ENCODE measurements at regions not wholly inside any gene's neighbourhood (a gene's known extent, or its start where the extent isn't known, plus 50 kb on each side); places are given as distances from the start of the nearest gene placed in this dataset.

- DNase-seq = no peak
Observed at GRCh38 chr1:222358100-222358499, 189.8 kb downstream of the HHIPL2 start.

- no peak for DNase-seq
Observed at GRCh38 chr1:222357252-222357651, 190.7 kb downstream of the HHIPL2 start.

GRCh38 chr1:222347627-222348026, 200.3 kb downstream of the HHIPL2 start:
- no peak for DNase-seq

GRCh38 chr1:222346955-222347354, 200.9 kb downstream of the HHIPL2 start:
- no peak for DNase-seq

GRCh38 chr1:222339376-222339947, 208.4 kb downstream of the HHIPL2 start:
- DNase-seq = no peak

GRCh38 chr1:222335586-222335985, 212.3 kb downstream of the HHIPL2 start:
- no peak for DNase-seq

- DNase-seq = no peak
Observed at GRCh38 chr1:222334026-222334680, 213.8 kb downstream of the HHIPL2 start.

GRCh38 chr1:222331765-222332164, 216.1 kb downstream of the HHIPL2 start:
- DNase-seq = no peak

- DNase-seq = no peak
Observed at GRCh38 chr1:222331340-222331739, 216.6 kb downstream of the HHIPL2 start.

- DNase-seq = no peak
Observed at GRCh38 chr1:222329493-222330045, 218.3 kb downstream of the HHIPL2 start.

GRCh38 chr1:222326710-222327036, 221.2 kb downstream of the HHIPL2 start:
- no peak for DNase-seq

GRCh38 chr1:222326006-222326709, 221.7 kb downstream of the HHIPL2 start:
- DNase-seq = no peak

- no peak for DNase-seq
Observed at GRCh38 chr1:222325506-222325905, 222.4 kb downstream of the HHIPL2 start.

- DNase-seq = no peak
Observed at GRCh38 chr1:222314839-222315238, 233.1 kb downstream of the HHIPL2 start.

GRCh38 chr1:222310836-222311235, 237.1 kb downstream of the HHIPL2 start:
- DNase-seq = no peak

GRCh38 chr1:222307621-222308020, 240.3 kb downstream of the HHIPL2 start:
- no peak for DNase-seq

- no peak for DNase-seq
Observed at GRCh38 chr1:222306512-222306911, 241.4 kb downstream of the HHIPL2 start.

GRCh38 chr1:222306011-222306410, 241.9 kb downstream of the HHIPL2 start:
- no peak for DNase-seq

GRCh38 chr1:222301652-222302051, 246.3 kb downstream of the HHIPL2 start:
- DNase-seq = no peak

- no peak for DNase-seq
Observed at GRCh38 chr1:222299524-222299923, 248.4 kb downstream of the HHIPL2 start.

- DNase-seq = no peak
Observed at GRCh38 chr1:222290866-222291265, 257.0 kb downstream of the HHIPL2 start.

- DNase-seq = no peak
Observed at GRCh38 chr1:222288053-222288452, 259.9 kb downstream of the HHIPL2 start.

- DNase-seq = no peak
Observed at GRCh38 chr1:222286011-222286410, 261.9 kb downstream of the HHIPL2 start.

- DNase-seq = no peak
Observed at GRCh38 chr1:222285526-222285925, 262.4 kb downstream of the HHIPL2 start.

Measured in stimulated activated CD8-positive, alpha-beta memory T cell treated with anti-CD3 and anti-CD28 coated beads, Interleukin-4, amount 100 ng/mL, for 48 hours (primary cell).